Calu3 (cell line): ENCODE measurements at regions not wholly inside any gene's neighbourhood (a gene's known extent, or its start where the extent isn't known, plus 50 kb on each side); places are given as distances from the start of the nearest gene placed in this dataset.

Experiments used
- BruUV-seq: library from RNA; stranded (reverse); fragments of 400-500 nt; replicated peaks from 2 replicates; lab custom pipeline; 2021; lab: Mats Ljungman, UMichigan
- CTCF ChIA-PET: fragments of 300-600 bp; sonication (Branson Sonifier 250); formaldehyde crosslinking; loops from one replicate; lab custom pipeline; 2022; ENCODE audit warnings: antibody characterized with exemption; lab: Charles Lee
- DNase-seq: peaks from one replicate; pipeline ENCODE4 v3.0.0; 2022
- H3K27ac Mint-ChIP-seq: one replicate; pipeline ENCODE4 v1.8.0; 2022; ENCODE audit warnings: mixed read lengths; ENCODE audit not compliant: unreplicated experiment
- H3K27me3 Mint-ChIP-seq: one replicate; pipeline ENCODE4 v1.8.0; 2022; ENCODE audit warnings: mixed read lengths; ENCODE audit not compliant: unreplicated experiment
- H3K36me3 Mint-ChIP-seq: one replicate; pipeline ENCODE4 v1.8.0; 2022; ENCODE audit warnings: mild to moderate bottlenecking, moderate library complexity, mixed read lengths; ENCODE audit not compliant: insufficient read depth, unreplicated experiment
- H3K4me1 Mint-ChIP-seq: one replicate; pipeline ENCODE4 v1.8.0; 2022; ENCODE audit warnings: mild to moderate bottlenecking, low read depth, mixed read lengths; ENCODE audit not compliant: unreplicated experiment
- H3K4me3 Mint-ChIP-seq: one replicate; pipeline ENCODE4 v1.8.0; 2022; ENCODE audit warnings: mild to moderate bottlenecking, low read depth, moderate library complexity, mixed read lengths; ENCODE audit not compliant: unreplicated experiment
- H3K9me3 Mint-ChIP-seq: one replicate; pipeline ENCODE4 v1.8.0; 2022; ENCODE audit warnings: low read depth, mixed read lengths; ENCODE audit not compliant: unreplicated experiment
- intact Hi-C: fragments of 100-400 bp; cut with micrococcal nuclease; formaldehyde crosslinking; loops from one replicate; pipeline ENCODE4 v1.10.0; 2022; ENCODE audit not compliant: unreplicated experiment
- TF ChIP-seq, protein P1 (sequence below): fragments of 200-600 bp; IDR thresholded peaks from one replicate; pipeline ENCODE4 v1.8.0; 2022; ENCODE audit warnings: antibody characterized with exemption; ENCODE audit not compliant: unreplicated experiment

DNA sequence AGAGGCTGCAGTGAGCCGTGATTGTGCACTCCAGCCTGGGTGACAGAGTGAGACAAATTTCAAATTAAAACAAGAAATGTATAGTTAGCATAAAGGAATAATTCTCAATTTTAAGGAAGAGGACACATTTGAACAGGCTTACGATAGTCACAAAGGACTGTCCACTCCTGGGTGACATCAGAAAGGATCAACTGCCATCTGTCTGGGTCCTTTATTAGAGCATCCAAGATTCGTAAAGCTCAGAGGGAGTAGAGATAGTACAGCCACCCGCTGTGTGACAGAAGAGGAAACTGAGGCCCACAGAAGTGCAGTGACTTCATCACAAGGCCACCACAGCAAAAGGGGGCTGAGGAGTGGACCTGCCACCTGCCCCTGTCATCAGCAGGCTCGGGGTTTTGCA, 149.3 kb upstream of the RBPJ start:
- Mint-ChIP-seq H3K27ac (no peak overlapping the region), H3K4me1 (peaks cover 8% of the 10 kb centered on the region), H3K9me3 (no peaks in the 10 kb centered on the region), H3K4me3 (no peak overlapping the region), H3K36me3 (no peaks in the 10 kb centered on the region), H3K27me3 (no peaks in the 10 kb centered on the region)
- TF ChIP-seq, protein P1, sequence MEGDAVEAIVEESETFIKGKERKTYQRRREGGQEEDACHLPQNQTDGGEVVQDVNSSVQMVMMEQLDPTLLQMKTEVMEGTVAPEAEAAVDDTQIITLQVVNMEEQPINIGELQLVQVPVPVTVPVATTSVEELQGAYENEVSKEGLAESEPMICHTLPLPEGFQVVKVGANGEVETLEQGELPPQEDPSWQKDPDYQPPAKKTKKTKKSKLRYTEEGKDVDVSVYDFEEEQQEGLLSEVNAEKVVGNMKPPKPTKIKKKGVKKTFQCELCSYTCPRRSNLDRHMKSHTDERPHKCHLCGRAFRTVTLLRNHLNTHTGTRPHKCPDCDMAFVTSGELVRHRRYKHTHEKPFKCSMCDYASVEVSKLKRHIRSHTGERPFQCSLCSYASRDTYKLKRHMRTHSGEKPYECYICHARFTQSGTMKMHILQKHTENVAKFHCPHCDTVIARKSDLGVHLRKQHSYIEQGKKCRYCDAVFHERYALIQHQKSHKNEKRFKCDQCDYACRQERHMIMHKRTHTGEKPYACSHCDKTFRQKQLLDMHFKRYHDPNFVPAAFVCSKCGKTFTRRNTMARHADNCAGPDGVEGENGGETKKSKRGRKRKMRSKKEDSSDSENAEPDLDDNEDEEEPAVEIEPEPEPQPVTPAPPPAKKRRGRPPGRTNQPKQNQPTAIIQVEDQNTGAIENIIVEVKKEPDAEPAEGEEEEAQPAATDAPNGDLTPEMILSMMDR = no peak
- no TSS peak for BruUV-seq
- DNase-seq = no peak
- CTCF ChIA-PET = interaction anchor here (0.5 kb wide), 1 partner anchor 230 kb away, joined by 3 read pairs; no protein-coding TSS in a partner anchor
- intact Hi-C loops = no loop called here

DNA sequence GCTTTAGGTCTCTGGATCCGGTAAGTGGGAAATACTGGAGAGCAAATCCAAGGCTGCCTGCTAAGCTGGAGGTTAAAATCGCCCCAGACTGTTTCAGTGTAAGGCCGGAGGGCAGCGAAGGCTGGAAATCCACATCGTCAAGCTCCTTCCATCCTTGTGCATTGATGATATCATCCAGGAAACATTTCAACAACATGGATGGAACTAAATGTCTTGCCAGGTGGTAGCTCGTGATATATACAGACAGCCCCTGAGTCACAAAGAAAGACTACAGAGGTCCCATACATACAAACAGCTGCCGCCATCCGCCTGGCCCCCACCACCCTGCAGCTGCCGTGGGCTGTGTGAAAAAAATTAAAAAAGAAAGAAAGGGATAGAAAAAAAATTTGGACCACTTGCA, 148.9 kb upstream of the RBPJ start:
- Mint-ChIP-seq H3K27me3 (no peaks in the 10 kb centered on the region), H3K9me3 (no peaks in the 10 kb centered on the region), H3K27ac (no peak overlapping the region), H3K36me3 (no peaks in the 10 kb centered on the region), H3K4me3 (no peak overlapping the region), H3K4me1 (peaks cover 8% of the 10 kb centered on the region)
- CTCF ChIA-PET = no interaction called here
- TF ChIP-seq, protein P1 = no peak
- no peak for DNase-seq
- intact Hi-C loops = no loop called here
- BruUV-seq = no TSS peak

DNA sequence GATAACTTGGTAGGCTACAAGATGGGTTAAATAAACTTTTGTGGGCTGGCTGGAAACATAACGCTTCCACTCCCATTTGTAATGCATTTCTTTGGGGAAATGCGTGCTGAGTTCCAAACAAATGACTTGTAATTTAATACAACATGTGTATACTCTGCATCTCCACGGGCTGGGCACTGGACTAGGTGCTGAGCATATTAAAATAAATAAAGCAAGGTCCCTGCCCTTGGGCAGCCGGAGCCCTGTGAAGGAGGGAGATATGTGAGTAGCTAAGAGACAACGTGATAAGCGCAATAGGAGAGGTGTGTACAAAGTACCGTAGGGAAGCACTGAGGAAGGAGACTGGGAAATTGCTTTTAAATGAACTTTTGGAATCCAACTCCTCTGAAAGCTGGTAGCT, 147.2 kb upstream of the RBPJ start:
- H3K4me3 Mint-ChIP-seq = no peak overlapping the region
- no peak for DNase-seq
- no peaks in the 10 kb centered on the region for H3K27me3 Mint-ChIP-seq
- H3K36me3 Mint-ChIP-seq = no peaks in the 10 kb centered on the region
- intact Hi-C loops = no loop called here
- no TSS peak for BruUV-seq
- no peak overlapping the region for H3K27ac Mint-ChIP-seq
- no peaks in the 10 kb centered on the region for H3K9me3 Mint-ChIP-seq
- H3K4me1 Mint-ChIP-seq = peaks cover 8% of the 10 kb centered on the region
- CTCF ChIA-PET = no interaction called here
- TF ChIP-seq, protein P1 = no peak

DNA sequence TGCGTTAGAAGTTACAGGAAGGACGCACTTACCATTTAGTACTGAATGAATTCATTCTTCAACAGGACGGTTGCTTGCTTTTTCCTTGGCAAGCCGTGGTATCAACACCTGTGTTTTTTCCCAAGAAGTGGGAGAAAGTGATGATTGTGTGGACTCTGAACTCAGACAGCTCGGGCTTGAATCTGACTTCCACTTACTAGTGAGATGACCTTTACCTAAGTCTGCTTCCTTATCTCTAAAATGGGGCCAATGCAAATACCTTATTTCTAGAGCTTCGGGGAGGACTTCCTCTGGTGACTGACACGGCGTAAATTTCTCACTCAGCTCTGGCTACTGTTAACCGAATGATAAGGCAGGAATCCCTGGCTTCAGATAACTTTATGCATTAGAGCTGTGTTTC, 146.8 kb upstream of the RBPJ start:
- Mint-ChIP-seq H3K36me3 (no peaks in the 10 kb centered on the region), H3K27ac (no peak overlapping the region), H3K4me1 (peaks cover 8% of the 10 kb centered on the region), H3K4me3 (no peak overlapping the region), H3K9me3 (no peaks in the 10 kb centered on the region), H3K27me3 (no peaks in the 10 kb centered on the region)
- TF ChIP-seq, protein P1 = no peak
- no TSS peak for BruUV-seq
- CTCF ChIA-PET = no interaction called here
- intact Hi-C loops = no loop called here
- no peak for DNase-seq
